ENCODE measurements at regions not wholly inside any gene's neighbourhood (a gene's known extent, or its start where the extent isn't known, plus 50 kb on each side); places are given as distances from the start of the nearest gene placed in this dataset.

- DNase-seq (ENCODE audit: extremely low spot score, insufficient read length, low read depth) (no peak), FAIRE-seq (no peak)
These were observed 53.8 kb upstream of the BMP2K start for GRCh38 chr4:78722320-78722719.

GRCh38 chr4:78722878-78723277 lies 53.3 kb upstream of the BMP2K start:
- FAIRE-seq (no peak), DNase-seq (ENCODE audit: extremely low spot score, insufficient read length, low read depth) (no peak)
